Pancreas (tissue), 10 donors: ENCODE measurements at regions not wholly inside any gene's neighbourhood (a gene's known extent, or its start where the extent isn't known, plus 50 kb on each side); places are given as distances from the start of the nearest gene placed in this dataset.

Experiments used
- ATAC-seq, 4 donors: fragments of 200-7000 bp; cut with Tn5 transposase; one replicate each; pipeline versions ENCODE4 v1.8.0 to v1.9.1; 2020; ENCODE audit warnings: mild to moderate bottlenecking in 4 of 4, moderate library complexity in 4 of 4
- DNase-seq, 6 donors: peaks; one replicate each; pipeline ENCODE4 v3.0.0-alpha.2; 2020
- FAIRE-seq: peaks from 2 replicates; lab custom pipeline; 2012; peaks lifted over from hg19 to GRCh38; lab: Jason Lieb, UNC
- H3K27ac ChIP-seq, 4 donors: fragments of 200-600 bp; sonication (generic); 1 replicate in 3 of 4; 2 replicates in 1 of 4; pipeline versions ENCODE4 v1.5.0 to v1.8.0; 2020
- H3K27me3 ChIP-seq, 4 donors: fragments of 200-600 bp; one replicate each; pipeline ENCODE4 v1.8.0; 2021
- H3K36me3 ChIP-seq, 3 donors: fragments of 200-600 bp; sonication (generic) in 1 of 3; one replicate each; pipeline versions ENCODE4 v1.5.0 to v1.8.0; 2020 to 2021
- H3K4me1 ChIP-seq, 3 donors: fragments of 200-600 bp; one replicate each; pipeline ENCODE4 v1.8.0; 2021
- H3K4me3 ChIP-seq, 4 donors: fragments of 200-600 bp; sonication (generic) in 2 of 4; one replicate each; pipeline versions ENCODE4 v1.5.0 to v1.8.0; 2020 to 2021
- H3K9me3 ChIP-seq, 4 donors: fragments of 200-600 bp; one replicate each; pipeline ENCODE4 v1.8.0; 2021
- CTCF ChIP-seq, 4 donors: fragments of 200-600 bp; sonication (generic) in 3 of 4; IDR thresholded peaks; one replicate each; pipeline versions ENCODE4 v1.5.0 to v1.8.0; 2021; ENCODE audit warnings: antibody characterized with exemption in 4 of 4
- WGBS, 2 donors: extraction: QIAGEN DNeasy Blood & Tissue Kit; methylation state at CpG; one replicate each; pipeline ENCODE4 v1.1.7; 2013; 5-methylcytosine and 5-hydroxymethylcytosine counted together
- intact Hi-C, 3 donors: fragments of 100-400 bp; cut with DNase I; formaldehyde crosslinking; loops; one replicate each; pipeline versions ENCODE4 v1.11.1 to v1.14.2; 2022
- donor health status: healthy with polysubstance abuse.
- donor health status: DM: no; HTN: no; CAD: no; lungs with moderate emphysema.
- donor health status: DM: no; HTN: no; CAD: no.
- donor health status: control.
- donor health status: control.
- donor health status: Bipolar disorder and iron deficiency.
- donor health status: DM: yes; HTN: yes; CAD: no.
- donor health status: DM: no; HTN: no; CAD: no.
- donor health status: DM: no; HTN: no; CAD: no.
- donor health status: DM: yes; HTN: yes; CAD: no.

GRCh38 chr12:105761075-105761474 is 377.7 kb downstream of the NUAK1 start:
- Histone ChIP-seq H3K4me3 (no peak overlapping the region), H3K4me1 (no peaks in the 10 kb centered on the region), H3K27ac (no peak overlapping the region), H3K36me3 (no peaks in the 10 kb centered on the region), H3K27me3 (no peaks in the 10 kb centered on the region), H3K9me3 (no peaks in the 10 kb centered on the region)
- no peak for TF ChIP-seq CTCF (IDR thresholded peaks at IDR 0.05)
- ATAC-seq (no peak), FAIRE-seq (no peak), DNase-seq (no peak)
- intact Hi-C loops = no loop called here
- WGBS, 2 donors = 47 to 64% methylated on average over 1 of the region's 1 CpG

DNA sequence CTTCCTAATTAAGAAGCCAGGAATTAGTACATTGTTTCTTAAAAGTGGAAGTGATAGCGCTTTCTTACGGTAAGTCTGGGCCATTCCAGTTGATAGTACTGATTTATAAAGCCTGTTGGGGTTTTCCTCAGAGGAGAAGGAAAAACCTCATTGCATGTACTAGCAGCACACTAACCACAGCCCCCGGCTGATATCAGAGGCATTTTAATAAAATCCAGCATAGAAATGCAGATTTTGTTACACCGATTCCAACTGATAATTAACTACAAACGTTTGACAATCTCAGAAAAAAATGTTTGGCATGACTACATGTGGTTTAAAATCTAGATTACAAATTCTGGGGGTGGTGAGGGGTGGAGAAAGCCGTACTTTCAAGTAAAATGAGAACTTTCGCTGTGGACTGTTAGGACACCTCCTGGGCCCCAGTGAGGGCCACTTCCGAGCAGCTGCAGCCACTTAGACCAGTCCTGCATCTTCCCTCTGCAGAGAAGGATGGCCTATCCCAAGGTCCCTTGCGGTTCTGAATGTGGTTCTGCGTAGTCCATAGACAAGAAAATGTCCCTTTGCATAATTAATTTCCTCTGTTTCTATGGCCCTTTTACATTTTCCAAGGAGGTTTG is 374.4 kb downstream of the NUAK1 start:
- no peak overlapping the region for H3K4me3 ChIP-seq
- 62 to 69% methylated on average over 10 of the region's 10 CpGs for WGBS, 2 donors

DNA sequence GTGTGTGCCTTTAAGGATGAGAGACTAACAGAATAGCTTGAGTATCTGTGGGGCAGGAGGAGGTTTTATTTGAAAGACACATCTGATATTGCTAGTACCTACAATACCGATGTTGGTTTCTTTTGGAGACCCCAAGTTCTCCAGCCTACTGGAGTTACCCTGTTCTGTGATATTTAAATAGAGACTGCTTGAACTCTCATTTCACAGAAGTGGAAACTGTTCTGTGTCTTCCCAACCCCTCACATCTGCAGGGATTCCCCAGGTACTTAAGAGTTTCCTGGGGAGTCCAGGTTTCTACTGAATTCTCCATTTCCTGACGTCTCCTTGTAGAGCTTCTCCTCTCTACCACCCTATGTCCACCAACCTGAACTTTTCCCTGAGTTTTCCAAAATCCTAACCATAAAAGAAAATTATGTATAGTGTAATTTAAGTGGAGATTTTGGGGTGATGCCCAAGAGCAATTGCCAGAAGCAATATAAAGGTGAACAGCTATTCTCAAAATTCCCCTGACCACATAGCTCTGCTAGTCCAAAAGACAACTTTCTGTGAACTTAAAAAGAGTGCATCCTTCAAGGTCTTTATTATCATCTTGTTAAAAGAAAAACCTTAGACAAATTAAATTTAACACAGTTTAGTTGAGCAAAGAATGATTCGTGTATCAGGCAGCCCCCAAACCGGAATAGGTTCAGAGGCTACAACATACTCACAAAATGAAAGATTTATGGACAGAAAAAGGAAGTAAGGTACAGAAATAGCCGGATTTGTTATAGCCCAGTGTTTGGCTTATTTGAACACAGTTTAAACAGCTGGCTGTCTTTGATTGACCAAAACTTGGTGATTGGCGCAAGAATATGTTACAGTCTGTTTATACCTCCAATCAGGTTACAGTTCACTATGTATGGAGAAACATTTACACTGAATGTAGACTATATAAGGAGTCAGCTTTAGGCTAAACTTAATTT is 373.4 kb downstream of the NUAK1 start:
- no peak for FAIRE-seq
- Histone ChIP-seq H3K27me3 (no peaks in the 10 kb centered on the region), H3K4me3 (no peak overlapping the region), H3K9me3 (no peaks in the 10 kb centered on the region), H3K36me3 (no peaks in the 10 kb centered on the region), H3K4me1 (no peaks in the 10 kb centered on the region), H3K27ac (no peak overlapping the region)
- WGBS, 2 donors = 68 to 73% methylated on average over 6 of the region's 6 CpGs
- intact Hi-C loops = no loop called here
- no peak for ATAC-seq
- TF ChIP-seq CTCF (IDR thresholded peaks at IDR 0.05) = no peak
- DNase-seq = no peak

More for the DNA sequence above, 374.4 kb downstream of the NUAK1 start:
- H3K36me3 ChIP-seq = no peaks in the 10 kb centered on the region
- DNase-seq (no peak), ATAC-seq (peak in 1 of 4 donors; percentile 29), FAIRE-seq (no peak)
- no peaks in the 10 kb centered on the region for H3K4me1 ChIP-seq
- intact Hi-C loops = no loop called here
- H3K27ac ChIP-seq = no peak overlapping the region
- H3K9me3 ChIP-seq = no peaks in the 10 kb centered on the region
- H3K27me3 ChIP-seq = no peaks in the 10 kb centered on the region
- no peak for TF ChIP-seq CTCF (IDR thresholded peaks at IDR 0.05)

DNA sequence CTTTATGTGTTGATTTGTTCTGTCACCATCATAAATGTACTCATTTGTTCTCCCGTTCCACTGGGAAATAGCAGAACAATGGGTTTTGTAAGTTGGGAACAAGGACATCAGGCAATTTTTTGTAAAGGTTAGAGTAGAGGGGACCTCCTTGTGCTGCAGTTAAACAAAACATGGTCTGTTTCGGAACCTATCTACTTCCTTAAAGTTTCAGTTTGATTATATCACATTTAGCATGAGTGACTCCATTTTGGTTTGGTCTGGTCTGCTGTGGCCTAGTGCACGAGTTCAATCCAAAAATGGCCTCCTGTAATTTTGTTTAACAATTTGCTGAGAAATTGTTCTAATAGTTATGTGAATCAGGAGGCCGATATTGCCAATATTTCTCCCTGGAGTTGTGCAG is 372.7 kb downstream of the NUAK1 start:
- H3K9me3 ChIP-seq = no peaks in the 10 kb centered on the region
- no peak for ATAC-seq
- H3K27me3 ChIP-seq = no peaks in the 10 kb centered on the region
- no peak for TF ChIP-seq CTCF (IDR thresholded peaks at IDR 0.05)
- H3K27ac ChIP-seq = no peak overlapping the region
- no peak for FAIRE-seq
- no peaks in the 10 kb centered on the region for H3K4me1 ChIP-seq
- DNase-seq = no peak
- H3K4me3 ChIP-seq = no peak overlapping the region
- H3K36me3 ChIP-seq = no peaks in the 10 kb centered on the region
- 76 to 82% methylated on average over 4 of the region's 4 CpGs for WGBS, 2 donors
- intact Hi-C loops = no loop called here
